Muscle of arm (tissue), 1 donor: ENCODE measurements at regions not wholly inside any gene's neighbourhood (a gene's known extent, or its start where the extent isn't known, plus 50 kb on each side); places are given as distances from the start of the nearest gene placed in this dataset.

Experiments used
- DNase-seq: peaks from one replicate; pipeline ENCODE4 v3.0.0-alpha.2; 2013

DNA sequence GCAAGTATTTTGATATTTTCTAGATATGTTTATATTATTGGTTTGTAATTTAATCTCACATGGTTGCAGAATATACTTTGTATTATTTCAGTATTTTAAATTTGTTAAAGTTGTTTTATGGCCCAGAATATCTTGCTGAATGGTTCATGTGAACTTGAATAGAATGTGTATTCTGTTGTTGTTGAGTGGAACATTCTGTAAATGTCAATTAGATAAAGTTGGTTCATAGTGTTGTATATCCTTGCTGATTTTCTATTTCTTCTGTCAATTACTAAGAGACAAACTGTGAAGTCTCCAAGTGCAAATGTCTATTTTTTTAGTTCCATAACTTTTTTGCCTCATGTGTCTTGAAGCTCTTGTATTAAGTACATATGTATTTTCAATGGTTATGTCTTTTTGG lies 411.7 kb downstream of the NPIPA7 start:
- DNase-seq, result no peak

- no peak for DNase-seq
These were observed 412.1 kb downstream of the NPIPA7 start for GRCh38 chr16:16791051-16791450.

GRCh38 chr16:16797239-16797638 lies 418.3 kb downstream of the NPIPA7 start:
- DNase-seq, result no peak

- no peak for DNase-seq
These were observed 419.6 kb downstream of the NPIPA7 start for GRCh38 chr16:16798504-16798903.

- no peak for DNase-seq
These were observed 426.9 kb downstream of the NPIPA7 start for GRCh38 chr16:16805809-16806208.

DNA sequence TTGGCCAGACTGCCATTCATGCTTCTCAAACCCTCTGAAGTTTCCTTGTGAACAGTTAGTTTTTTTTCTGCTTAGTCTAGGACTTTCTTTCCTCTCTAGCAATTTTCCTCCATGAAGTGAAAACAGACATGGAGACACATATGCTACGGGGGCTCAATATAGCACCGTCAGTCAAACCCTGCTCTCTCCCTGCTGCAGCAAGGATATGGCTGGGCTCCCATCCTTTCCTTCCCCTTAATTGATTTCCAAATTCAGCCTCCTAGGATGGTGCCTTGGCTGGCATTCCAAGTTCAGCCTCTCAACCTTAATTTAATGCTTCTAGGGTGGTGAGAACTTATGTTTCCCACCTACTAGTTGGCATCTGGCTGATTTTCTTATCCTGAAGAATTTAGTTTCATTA lies 436.7 kb downstream of the NPIPA7 start:
- DNase-seq, result no peak

- DNase-seq, result no peak
These were observed 438.3 kb downstream of the NPIPA7 start for GRCh38 chr16:16817196-16817595.

DNA sequence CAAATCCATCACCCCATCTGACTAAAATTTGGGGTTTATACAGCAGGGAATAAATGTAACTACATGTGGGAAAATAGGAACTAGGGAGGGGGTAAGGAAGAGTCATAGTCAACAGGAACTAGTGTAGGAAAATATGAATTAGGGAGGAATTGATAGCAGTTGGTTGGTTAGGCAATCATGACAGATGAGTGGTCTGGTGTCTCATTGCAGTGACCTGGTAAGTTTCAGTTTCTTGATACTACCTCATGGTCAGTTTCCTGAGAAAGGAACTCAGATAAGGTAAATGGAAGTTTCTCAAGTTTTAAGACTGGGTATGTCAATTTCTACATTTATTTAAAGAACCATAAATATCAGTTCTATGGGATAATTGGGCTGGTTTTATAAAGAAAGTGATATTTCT lies 442.3 kb downstream of the NPIPA7 start:
- no peak for DNase-seq

DNA sequence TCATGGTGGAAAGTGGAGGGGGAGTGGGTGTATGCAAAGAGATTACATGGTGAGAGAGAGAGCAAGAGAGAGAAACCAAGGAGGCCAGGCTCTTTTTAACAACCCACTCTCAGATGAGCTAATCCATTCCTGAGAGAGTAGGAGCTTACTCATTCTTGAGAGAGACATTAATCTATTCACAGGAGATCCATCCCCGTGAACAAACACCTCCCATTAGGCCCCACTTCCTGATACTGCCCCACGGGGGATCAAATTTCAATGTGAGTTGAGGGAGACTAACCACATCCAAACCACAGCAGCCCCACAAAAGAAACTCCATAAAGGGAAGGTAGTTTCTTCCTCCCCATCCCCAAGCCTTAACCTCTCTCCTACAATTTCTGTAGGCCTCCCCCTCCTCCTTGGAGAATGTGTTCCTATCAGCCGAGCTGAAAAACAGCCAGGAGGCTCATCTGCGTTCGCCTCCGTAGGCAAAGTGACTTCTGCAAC lies 450.0 kb downstream of the NPIPA7 start:
- DNase-seq, result no peak

- no peak for DNase-seq
These were observed 451.5 kb downstream of the NPIPA7 start for GRCh38 chr16:16830401-16830800.

- DNase-seq, result no peak
These were observed 452.0 kb downstream of the NPIPA7 start for GRCh38 chr16:16830973-16831372.

GRCh38 chr16:16833165-16833564 lies 454.2 kb downstream of the NPIPA7 start:
- DNase-seq, result no peak

GRCh38 chr16:16850274-16850673 lies 471.3 kb downstream of the NPIPA7 start:
- no peak for DNase-seq

DNA sequence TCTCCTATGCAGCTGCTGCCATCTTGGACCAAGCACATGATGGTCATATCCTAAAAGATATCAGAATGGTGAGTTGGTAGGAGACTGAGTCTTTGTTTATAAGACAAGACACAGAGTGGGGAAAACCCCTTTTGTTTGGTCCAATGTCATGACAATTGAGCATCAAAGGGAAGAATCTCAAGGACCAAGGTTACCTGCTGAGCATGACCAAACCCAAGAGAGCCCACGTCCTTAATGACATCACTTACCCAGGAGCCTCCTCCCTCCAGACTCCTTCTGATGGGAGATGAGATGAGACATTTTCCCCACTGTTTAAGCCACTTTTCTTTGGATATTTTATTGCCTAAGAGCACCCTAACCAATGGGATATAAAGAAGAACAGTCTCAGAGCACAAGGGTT lies 478.1 kb downstream of the NPIPA7 start:
- no peak for DNase-seq

- DNase-seq, result no peak
These were observed 478.8 kb downstream of the NPIPA7 start for GRCh38 chr16:16857603-16858283.

GRCh38 chr16:16861546-16861945 lies 482.6 kb downstream of the NPIPA7 start:
- DNase-seq, result peak; percentile 32

GRCh38 chr16:16863672-16864071 lies 484.7 kb downstream of the NPIPA7 start:
- no peak for DNase-seq

DNA sequence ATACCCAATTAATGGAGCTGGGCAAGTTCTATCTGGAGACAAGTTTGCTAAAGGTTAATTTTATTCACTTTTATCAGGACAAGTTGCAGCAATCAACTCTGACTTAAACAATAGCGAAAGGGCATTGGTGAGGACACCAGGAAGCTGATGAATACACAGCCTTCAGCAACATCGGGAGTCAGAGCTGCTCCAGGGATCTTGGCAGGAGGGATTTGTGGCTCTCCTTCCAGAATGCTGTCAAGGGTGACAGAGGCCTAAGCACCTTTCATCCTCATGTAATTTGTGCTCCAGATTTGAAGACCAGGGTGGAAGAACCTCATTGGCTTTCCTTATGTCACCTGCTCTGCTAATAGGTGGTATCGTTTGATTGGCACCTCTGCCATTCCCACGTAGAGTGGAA lies 485.6 kb downstream of the NPIPA7 start:
- no peak for DNase-seq

GRCh38 chr16:16865374-16865773 lies 486.4 kb downstream of the NPIPA7 start:
- no peak for DNase-seq

GRCh38 chr16:16867973-16868372 lies 489.0 kb downstream of the NPIPA7 start:
- DNase-seq, result no peak

DNA sequence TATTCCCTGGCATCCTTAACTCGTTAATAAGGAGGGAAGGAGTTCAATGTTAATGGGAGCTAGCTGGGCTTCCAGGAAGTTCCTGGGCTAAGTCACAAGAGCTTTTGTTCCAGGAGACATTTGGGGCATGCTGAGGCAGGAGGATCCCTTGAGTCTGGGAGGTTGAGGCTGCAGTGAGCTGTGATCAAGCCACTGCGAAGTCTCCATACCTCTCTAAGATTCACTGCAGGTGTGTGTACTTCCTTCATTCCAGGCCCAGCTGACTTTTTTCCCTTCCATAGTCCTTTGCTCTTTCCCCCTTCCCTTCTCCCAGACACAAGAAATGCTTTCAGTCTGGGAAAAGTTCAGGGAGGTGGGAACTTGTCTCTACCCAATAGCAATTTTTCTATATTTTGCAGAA lies 489.8 kb downstream of the NPIPA7 start:
- DNase-seq, result no peak

DNA sequence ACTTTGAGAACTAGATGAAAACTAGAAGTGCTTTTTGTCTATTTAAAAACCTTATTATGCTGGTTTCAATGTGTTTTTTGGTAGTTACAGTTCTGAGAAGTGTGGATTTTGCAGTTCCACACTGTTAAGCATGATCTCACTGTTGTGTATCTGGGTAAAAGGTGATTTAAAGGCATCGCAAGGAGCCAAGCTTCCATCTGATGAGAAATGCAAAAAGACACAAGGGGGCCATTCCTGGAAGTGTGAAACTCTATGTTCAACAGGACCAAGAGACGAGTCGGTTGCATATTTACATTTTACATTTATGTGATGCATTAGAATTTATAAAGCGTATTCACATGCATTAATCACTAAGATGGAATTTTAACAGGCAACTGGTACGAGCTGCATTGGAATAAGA lies 490.8 kb downstream of the NPIPA7 start:
- no peak for DNase-seq

- no peak for DNase-seq
These were observed 492.3 kb downstream of the NPIPA7 start for GRCh38 chr16:16871196-16871595.

GRCh38 chr16:16877061-16877460 lies 498.1 kb downstream of the NPIPA7 start:
- no peak for DNase-seq
